Left lung (tissue), 4 donors: ENCODE measurements at regions not wholly inside any gene's neighbourhood (a gene's known extent, or its start where the extent isn't known, plus 50 kb on each side); places are given as distances from the start of the nearest gene placed in this dataset.

Source experiments
- ATAC-seq: fragments of 200-7000 bp; cut with Tn5 transposase; one replicate; pipeline ENCODE4 v1.9.1; 2020; ENCODE audit warnings: moderate library complexity
- DNase-seq, 4 donors: peaks; one replicate each; pipeline ENCODE4 v3.0.0-alpha.2; 2013 to 2020
- H3K27ac ChIP-seq, 2 donors: fragments of 200-600 bp; sonication (generic) in 1 of 2; one replicate each; pipeline versions ENCODE4 v1.5.0 to v1.8.0; 2020 to 2021
- H3K27me3 ChIP-seq, 2 donors: fragments of 200-600 bp; sonication (generic) in 1 of 2; one replicate each; pipeline versions ENCODE4 v1.5.0 to v1.8.0; 2020 to 2021
- H3K36me3 ChIP-seq, 2 donors: fragments of 200-600 bp; sonication (generic) in 1 of 2; one replicate each; pipeline versions ENCODE4 v1.5.0 to v1.8.0; 2020 to 2021
- H3K4me1 ChIP-seq, 2 donors: fragments of 200-600 bp; one replicate each; pipeline ENCODE4 v1.8.0; 2021
- H3K4me3 ChIP-seq, 2 donors: fragments of 200-600 bp; sonication (generic) in 1 of 2; one replicate each; pipeline versions ENCODE4 v1.5.0 to v1.8.0; 2020 to 2021; ENCODE audit warnings: mild to moderate bottlenecking in 1 of 2
- H3K9me3 ChIP-seq, 2 donors: fragments of 200-600 bp; sonication (generic) in 1 of 2; one replicate each; pipeline versions ENCODE4 v1.5.0 to v1.8.0; 2020 to 2021
- CTCF ChIP-seq, 2 donors: fragments of 200-600 bp; sonication (generic) in 1 of 2; IDR thresholded peaks; one replicate each; pipeline versions ENCODE4 v1.5.0 to v1.8.0; 2021; ENCODE audit warnings: antibody characterized with exemption in 2 of 2
- intact Hi-C, 2 donors: fragments of 100-400 bp; cut with DNase I; formaldehyde crosslinking; loops; one replicate each; pipeline versions ENCODE4 v1.11.2 to v1.14.2; 2022
- donor health status: DM: no; HTN: yes; CAD: no.
- donor health status: DM: no; HTN: no; CAD: no.

GRCh38 chr4:38566806-38567398, 97.1 kb upstream of the KLF3 start:
- TF ChIP-seq CTCF (IDR thresholded peaks at IDR 0.05), result no peak
- Histone ChIP-seq H3K27ac (no peak overlapping the region), H3K4me1 (peaks cover 7 to 21% of the 10 kb centered on the region in 2 donors), H3K9me3 (no peaks in the 10 kb centered on the region), H3K4me3 (no peak overlapping the region), H3K36me3 (no peaks in the 10 kb centered on the region), H3K27me3 (no peaks in the 10 kb centered on the region)
- intact Hi-C loops, result no loop called here
- ATAC-seq (no peak), DNase-seq (no peak)

- H3K36me3 ChIP-seq, result no peaks in the 10 kb centered on the region
- ATAC-seq, result no peak
- DNase-seq, result no peak
- peaks cover 7 to 16% of the 10 kb centered on the region in 2 donors for H3K4me1 ChIP-seq
- intact Hi-C loops, result no loop called here
- H3K27ac ChIP-seq, result no peak overlapping the region
- H3K4me3 ChIP-seq, result no peak overlapping the region
- no peaks in the 10 kb centered on the region for H3K9me3 ChIP-seq
- no peak for TF ChIP-seq CTCF (IDR thresholded peaks at IDR 0.05)
- H3K27me3 ChIP-seq, result no peaks in the 10 kb centered on the region
Measured at GRCh38 chr4:38567457-38567856, 96.5 kb upstream of the KLF3 start.

GRCh38 chr4:38568768-38569167, 95.2 kb upstream of the KLF3 start:
- ATAC-seq, result no peak
- intact Hi-C loops, result no loop called here
- no peak for TF ChIP-seq CTCF (IDR thresholded peaks at IDR 0.05)
- H3K4me1 ChIP-seq, result peaks cover 3 to 7% of the 10 kb centered on the region in 2 donors
- H3K27ac ChIP-seq, result no peak overlapping the region
- no peak overlapping the region for H3K4me3 ChIP-seq
- no peaks in the 10 kb centered on the region for H3K36me3 ChIP-seq
- no peaks in the 10 kb centered on the region for H3K27me3 ChIP-seq
- H3K9me3 ChIP-seq, result no peaks in the 10 kb centered on the region
- no peak for DNase-seq

- ATAC-seq (no peak), DNase-seq (no peak)
- no peak for TF ChIP-seq CTCF (IDR thresholded peaks at IDR 0.05)
- Histone ChIP-seq H3K9me3 (no peaks in the 10 kb centered on the region), H3K27ac (no peak overlapping the region), H3K27me3 (no peaks in the 10 kb centered on the region), H3K4me3 (no peak overlapping the region), H3K4me1 (peaks cover 0 to 11% of the 10 kb centered on the region in 2 donors), H3K36me3 (no peaks in the 10 kb centered on the region)
- intact Hi-C loops, result no loop called here
Measured at GRCh38 chr4:38570647-38571276, 93.2 kb upstream of the KLF3 start.

GRCh38 chr4:38572793-38573192, 91.2 kb upstream of the KLF3 start:
- TF ChIP-seq CTCF (IDR thresholded peaks at IDR 0.05), result no peak
- H3K27ac ChIP-seq, result no peak overlapping the region
- DNase-seq (peak in 1 of 4 donors; percentile 28), ATAC-seq (no peak)
- intact Hi-C loops, result no loop called here
- no peak overlapping the region for H3K4me3 ChIP-seq
- peaks cover 0 to 11% of the 10 kb centered on the region in 2 donors for H3K4me1 ChIP-seq
- H3K27me3 ChIP-seq, result no peaks in the 10 kb centered on the region
- no peaks in the 10 kb centered on the region for H3K36me3 ChIP-seq
- H3K9me3 ChIP-seq, result no peaks in the 10 kb centered on the region
